ENCODE measurements at regions not wholly inside any gene's neighbourhood (a gene's known extent, or its start where the extent isn't known, plus 50 kb on each side); places are given as distances from the start of the nearest gene placed in this dataset.

GRCh38 chr10:70966646-70967553, 78.5 kb upstream of the PCBD1 start:
- Histone ChIP-seq H3K9me3 (no peaks in the 10 kb centered on the region), H3K36me3 (no peaks in the 10 kb centered on the region), H3K4me1 (no peaks in the 10 kb centered on the region), H3K4me3 (no peak overlapping the region), H3K27me3 (no peaks in the 10 kb centered on the region), H3K27ac (no peak overlapping the region), H3K9ac (ENCODE audit: low read depth in 2 of 2, low read length in 2 of 2) (no peak overlapping the region)
- no peak for TF ChIP-seq CTCF (IDR thresholded peaks at IDR 0.05)
- intact Hi-C loops (cut with DNase I): no loop called here
- DNase-seq: no peak

- Histone ChIP-seq H3K27ac (no peak overlapping the region), H3K9me3 (no peaks in the 10 kb centered on the region), H3K4me1 (no peaks in the 10 kb centered on the region), H3K27me3 (no peaks in the 10 kb centered on the region), H3K36me3 (no peaks in the 10 kb centered on the region), H3K9ac (ENCODE audit: low read depth in 2 of 2, low read length in 2 of 2) (no peak overlapping the region), H3K4me3 (no peak overlapping the region)
- intact Hi-C loops (cut with DNase I): no loop called here
- no peak for TF ChIP-seq CTCF (IDR thresholded peaks at IDR 0.05)
- no peak for DNase-seq
Observed at GRCh38 chr10:70967591-70968587, 79.5 kb upstream of the PCBD1 start.

DNA sequence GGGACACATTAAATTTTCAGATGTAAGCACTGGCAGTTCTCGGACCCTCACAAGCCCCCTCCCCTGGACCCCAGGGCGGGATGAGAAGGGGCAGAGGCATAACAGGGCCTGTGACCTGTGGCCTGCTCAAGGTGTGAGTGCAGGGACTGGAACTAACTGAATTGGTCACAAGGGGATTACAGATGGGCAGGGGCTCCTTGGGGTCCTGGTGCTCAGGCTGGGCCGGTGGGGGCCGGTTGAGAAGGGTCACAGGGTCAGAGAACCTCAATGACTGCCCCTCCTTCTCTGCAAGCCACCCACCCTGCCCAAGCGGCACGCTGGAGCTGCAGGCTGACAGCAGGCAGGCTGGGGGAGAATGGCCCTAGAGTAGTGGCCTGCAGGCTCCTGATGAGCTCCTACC, 80.8 kb upstream of the PCBD1 start:
- no peaks in the 10 kb centered on the region for H3K36me3 ChIP-seq
- no peak overlapping the region for H3K9ac ChIP-seq (ENCODE audit: low read depth in 2 of 2, low read length in 2 of 2)
- intact Hi-C loops (cut with DNase I): no loop called here
- no peak overlapping the region for H3K27ac ChIP-seq
- H3K27me3 ChIP-seq: no peaks in the 10 kb centered on the region
- H3K4me1 ChIP-seq: no peaks in the 10 kb centered on the region
- DNase-seq: no peak
- no peak overlapping the region for H3K4me3 ChIP-seq
- TF ChIP-seq CTCF (IDR thresholded peaks at IDR 0.05): no peak
- no peaks in the 10 kb centered on the region for H3K9me3 ChIP-seq

GRCh38 chr10:70970830-70971229, 82.5 kb upstream of the PCBD1 start:
- no peaks in the 10 kb centered on the region for H3K36me3 ChIP-seq
- DNase-seq: no peak
- TF ChIP-seq CTCF (IDR thresholded peaks at IDR 0.05): no peak

DNA sequence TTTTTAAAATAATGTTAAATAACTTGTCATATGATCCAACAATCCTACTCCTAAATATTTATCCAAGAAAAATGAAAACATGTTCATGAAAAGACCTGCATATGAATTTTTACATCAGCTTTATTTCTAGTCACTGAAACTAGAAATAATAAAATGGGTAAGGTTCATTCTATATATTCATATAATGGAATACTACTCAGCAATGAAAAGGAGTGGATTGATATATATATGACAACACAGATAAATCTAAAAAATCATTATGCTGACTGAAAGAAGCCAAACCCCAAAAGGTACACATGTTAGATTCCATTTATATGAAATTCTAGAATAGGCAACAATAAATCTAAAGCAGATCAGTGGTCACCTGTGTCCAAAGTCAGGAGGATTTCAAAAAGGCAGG, 84.9 kb upstream of the PCBD1 start:
- no peaks in the 10 kb centered on the region for H3K4me1 ChIP-seq
- no peak for DNase-seq
- intact Hi-C loops (cut with DNase I): no loop called here
- no peaks in the 10 kb centered on the region for H3K27me3 ChIP-seq
- H3K27ac ChIP-seq: no peak overlapping the region
- H3K4me3 ChIP-seq: no peak overlapping the region
- H3K9me3 ChIP-seq: no peaks in the 10 kb centered on the region
- no peak overlapping the region for H3K9ac ChIP-seq (ENCODE audit: low read depth in 2 of 2, low read length in 2 of 2)
- no peak for TF ChIP-seq CTCF (IDR thresholded peaks at IDR 0.05)
- no peaks in the 10 kb centered on the region for H3K36me3 ChIP-seq

More at GRCh38 chr10:70970830-70971229, 82.5 kb upstream of the PCBD1 start:
- H3K4me3 ChIP-seq: no peak overlapping the region
- no peaks in the 10 kb centered on the region for H3K27me3 ChIP-seq
- no peak overlapping the region for H3K27ac ChIP-seq
- H3K4me1 ChIP-seq: no peaks in the 10 kb centered on the region
- no peak overlapping the region for H3K9ac ChIP-seq (ENCODE audit: low read depth in 2 of 2, low read length in 2 of 2)
- H3K9me3 ChIP-seq: no peaks in the 10 kb centered on the region
- intact Hi-C loops (cut with DNase I): no loop called here

Measured in colonic mucosa (tissue), 4 donors.